ACC112 (cell line): ENCODE measurements at regions not wholly inside any gene's neighbourhood (a gene's known extent, or its start where the extent isn't known, plus 50 kb on each side); places are given as distances from the start of the nearest gene placed in this dataset.

Experiments
- H2AFZ ChIP-seq: fragments of 200-600 bp; sonication (generic); one replicate; pipeline ENCODE4 v1.6.0; 2017; ENCODE audit warnings: antibody characterized with exemption, low read length; ENCODE audit not compliant: unreplicated experiment
- H3K27ac ChIP-seq: fragments of 200-600 bp; sonication (generic); 2 replicates; pipeline ENCODE4 v1.5.1; 2014; ENCODE audit warnings: low read depth, mild to moderate bottlenecking, antibody characterized with exemption, low read length, moderate library complexity
- H3K27me3 ChIP-seq: fragments of 200-600 bp; sonication (generic); 2 replicates; pipeline ENCODE4 v1.6.1; 2014; ENCODE audit warnings: mild to moderate bottlenecking, antibody characterized with exemption, low read length, moderate library complexity, mixed read lengths; ENCODE audit not compliant: insufficient read depth
- H3K36me3 ChIP-seq: fragments of 200-600 bp; sonication (generic); 2 replicates; pipeline ENCODE4 v1.6.1; 2016; ENCODE audit warnings: mild to moderate bottlenecking, antibody characterized with exemption, low read length, moderate library complexity, mixed read lengths; ENCODE audit not compliant: insufficient read depth
- H3K4me1 ChIP-seq: fragments of 200-600 bp; sonication (generic); one replicate; pipeline ENCODE4 v1.6.1; 2016; ENCODE audit warnings: low read length, mixed read lengths; ENCODE audit not compliant: insufficient read depth, unreplicated experiment, control insufficient read depth
- H3K4me3 ChIP-seq: fragments of 200-600 bp; sonication (generic); 2 replicates; pipeline ENCODE4 v1.5.1; 2014; ENCODE audit warnings: mild to moderate bottlenecking, low read depth, low read length
- H3K79me2 ChIP-seq: fragments of 200-600 bp; sonication (generic); one replicate; pipeline ENCODE4 v1.6.0; 2016; ENCODE audit warnings: low read length; ENCODE audit not compliant: control insufficient read depth, unreplicated experiment, insufficient read depth

GRCh38 chr4:66688674-66689073, 856.6 kb downstream of the CENPC start:
- Histone ChIP-seq H3K27me3 (no peaks in the 10 kb centered on the region), H3K79me2 (no peaks in the 10 kb centered on the region), H3K27ac (no peak overlapping the region), H3K4me1 (no peaks in the 10 kb centered on the region), H2AFZ (no peak overlapping the region), H3K36me3 (no peaks in the 10 kb centered on the region), H3K4me3 (no peak overlapping the region)

GRCh38 chr4:66687459-66687858, 857.8 kb downstream of the CENPC start:
- H3K4me3 ChIP-seq: no peak overlapping the region
- no peak overlapping the region for H3K27ac ChIP-seq
- H3K36me3 ChIP-seq: no peaks in the 10 kb centered on the region
- H2AFZ ChIP-seq: no peak overlapping the region
- no peaks in the 10 kb centered on the region for H3K4me1 ChIP-seq
- H3K79me2 ChIP-seq: no peaks in the 10 kb centered on the region
- H3K27me3 ChIP-seq: no peaks in the 10 kb centered on the region

- no peaks in the 10 kb centered on the region for H3K79me2 ChIP-seq
- no peaks in the 10 kb centered on the region for H3K27me3 ChIP-seq
- no peaks in the 10 kb centered on the region for H3K36me3 ChIP-seq
- H3K4me1 ChIP-seq: no peaks in the 10 kb centered on the region
- no peak overlapping the region for H2AFZ ChIP-seq
- no peak overlapping the region for H3K27ac ChIP-seq
- no peak overlapping the region for H3K4me3 ChIP-seq
Measured at GRCh38 chr4:66681962-66682361, 863.3 kb downstream of the CENPC start.

DNA sequence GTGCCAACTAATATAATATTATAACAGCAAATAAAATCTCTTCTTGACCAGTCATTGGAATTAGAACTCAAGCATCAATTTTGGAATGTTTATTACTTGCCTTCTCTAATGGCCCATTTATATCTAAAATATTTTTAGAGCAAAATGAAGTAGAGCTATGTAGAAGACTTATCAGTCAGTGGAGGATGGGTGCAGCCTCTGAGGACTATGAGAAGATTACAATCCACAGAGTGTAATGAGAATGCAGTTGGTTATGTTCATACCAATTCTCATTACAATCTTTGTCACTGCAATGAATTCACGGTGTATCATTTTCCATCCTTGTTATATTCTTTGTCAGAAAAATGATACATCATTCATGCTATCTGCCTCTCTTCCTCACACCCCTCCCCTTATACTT, 878.1 kb downstream of the CENPC start:
- Histone ChIP-seq H3K27me3 (no peaks in the 10 kb centered on the region), H3K27ac (no peak overlapping the region), H3K36me3 (no peaks in the 10 kb centered on the region), H3K4me1 (no peaks in the 10 kb centered on the region), H3K79me2 (no peaks in the 10 kb centered on the region), H3K4me3 (no peak overlapping the region), H2AFZ (no peak overlapping the region)

GRCh38 chr4:66662620-66663019, 882.7 kb downstream of the CENPC start:
- Histone ChIP-seq H3K27ac (no peak overlapping the region), H3K36me3 (no peaks in the 10 kb centered on the region), H3K27me3 (no peaks in the 10 kb centered on the region), H3K79me2 (no peaks in the 10 kb centered on the region), H3K4me1 (no peaks in the 10 kb centered on the region), H3K4me3 (no peak overlapping the region), H2AFZ (no peak overlapping the region)

DNA sequence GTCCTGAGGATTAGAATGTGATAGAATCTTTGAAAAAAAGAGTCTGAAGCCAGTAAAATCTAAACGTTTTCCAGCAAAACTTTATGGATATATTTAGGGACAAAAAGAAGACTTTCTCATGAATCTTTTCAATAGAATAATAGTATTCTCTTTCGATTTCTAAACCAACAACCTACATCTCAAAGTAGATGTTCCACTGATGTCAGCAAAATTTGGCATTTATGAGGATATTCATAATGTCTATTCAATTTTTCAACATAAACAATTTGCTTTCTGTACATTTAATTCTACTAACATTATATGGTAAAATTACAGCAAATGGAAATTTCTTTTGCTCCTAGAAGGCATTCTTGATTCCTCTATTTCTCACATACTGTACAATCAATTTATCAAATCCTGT, 886.5 kb downstream of the CENPC start:
- no peaks in the 10 kb centered on the region for H3K27me3 ChIP-seq
- H3K27ac ChIP-seq: no peak overlapping the region
- peaks cover 5% of the 10 kb centered on the region for H3K4me1 ChIP-seq
- no peak overlapping the region for H3K4me3 ChIP-seq
- no peak overlapping the region for H2AFZ ChIP-seq
- H3K79me2 ChIP-seq: no peaks in the 10 kb centered on the region
- no peaks in the 10 kb centered on the region for H3K36me3 ChIP-seq

- Histone ChIP-seq H3K36me3 (0 out of 2 replicates have a peak, but pooled peaks cover 3% of the 10 kb centered on the region), H2AFZ (peak overlapping the region; percentile 67), H3K4me1 (peaks cover 11% of the 10 kb centered on the region), H3K4me3 (no peak overlapping the region), H3K27ac (no peak overlapping the region), H3K79me2 (no peaks in the 10 kb centered on the region), H3K27me3 (no peaks in the 10 kb centered on the region)
Measured at GRCh38 chr4:66655505-66655904, 889.8 kb downstream of the CENPC start.

DNA sequence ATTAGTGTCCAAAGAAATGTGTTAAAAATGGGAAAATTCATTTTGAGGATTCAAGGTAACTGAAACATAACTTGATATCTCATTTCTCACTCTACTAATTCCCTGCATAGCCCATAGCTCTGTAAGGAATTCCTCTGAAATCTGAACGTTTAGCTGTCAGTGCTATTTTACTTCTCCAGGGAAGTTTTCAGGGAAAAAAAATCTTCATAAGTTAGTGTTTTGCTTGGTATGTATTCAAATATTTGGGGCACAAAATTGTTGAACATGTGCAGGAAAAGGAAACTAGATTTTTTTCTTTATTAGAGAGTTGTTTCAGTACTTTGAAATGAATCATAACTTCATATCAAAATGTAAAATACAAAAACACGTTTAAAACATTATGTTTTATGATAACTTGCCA, 891.4 kb downstream of the CENPC start:
- H3K27me3 ChIP-seq: no peaks in the 10 kb centered on the region
- H3K4me1 ChIP-seq: peaks cover 11% of the 10 kb centered on the region
- H2AFZ ChIP-seq: peak overlapping the region; percentile 99

DNA sequence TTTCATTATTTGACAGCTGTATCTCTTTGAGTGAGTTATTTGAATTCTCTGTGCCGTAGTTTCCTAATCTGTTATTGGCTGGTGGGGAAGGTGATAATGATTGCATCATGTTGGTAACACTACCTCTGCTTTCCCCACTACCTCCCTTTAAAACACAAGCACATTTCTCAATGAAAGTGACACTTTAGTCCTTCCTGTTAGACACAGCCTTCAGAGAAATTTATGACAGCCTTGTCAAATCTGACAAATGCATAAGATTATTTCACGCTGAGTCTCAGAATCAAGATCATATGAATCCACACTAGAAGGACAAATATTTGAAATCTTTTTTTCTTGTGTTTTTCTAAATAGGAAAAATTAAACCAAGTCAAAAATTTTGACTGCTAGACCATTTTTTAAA, 896.1 kb downstream of the CENPC start:
- Histone ChIP-seq H3K4me3 (no peak overlapping the region), H2AFZ (no peak overlapping the region), H3K79me2 (no peaks in the 10 kb centered on the region), H3K27me3 (no peaks in the 10 kb centered on the region), H3K4me1 (peaks cover 31% of the 10 kb centered on the region), H3K27ac (no peak overlapping the region), H3K36me3 (0 out of 2 replicates have a peak, but pooled peaks cover 3% of the 10 kb centered on the region)

More for the DNA sequence above, 891.4 kb downstream of the CENPC start:
- Histone ChIP-seq H3K4me3 (peak overlapping the region; percentile 49; the same call in 1 of the 2 replicates), H3K79me2 (no peaks in the 10 kb centered on the region), H3K27ac (peak overlapping the region; percentile 20), H3K36me3 (0 out of 2 replicates have a peak, but pooled peaks cover 3% of the 10 kb centered on the region)

DNA sequence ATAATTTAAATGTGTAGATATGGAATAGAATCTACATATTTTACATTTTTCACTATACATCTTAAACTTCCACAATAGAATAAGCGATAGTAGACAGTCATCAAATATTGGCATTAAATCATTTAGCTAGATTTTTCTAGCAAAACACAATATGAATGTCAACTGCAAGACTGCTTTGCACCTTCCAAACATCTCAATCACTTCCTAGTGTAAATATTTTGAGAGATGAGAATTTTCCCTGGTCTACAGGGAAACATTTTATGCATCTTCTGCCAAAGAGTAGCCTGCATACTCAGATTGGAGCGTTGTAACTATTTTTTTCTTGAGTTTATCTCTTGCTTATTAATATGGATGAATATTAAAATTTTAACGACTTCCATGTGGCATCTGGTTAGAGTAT, 897.4 kb downstream of the CENPC start:
- no peak overlapping the region for H2AFZ ChIP-seq
- H3K36me3 ChIP-seq: 0 out of 2 replicates have a peak, but pooled peaks cover 3% of the 10 kb centered on the region
- H3K27me3 ChIP-seq: no peaks in the 10 kb centered on the region
- no peaks in the 10 kb centered on the region for H3K79me2 ChIP-seq
- H3K4me1 ChIP-seq: peaks cover 30% of the 10 kb centered on the region
- peak overlapping the region; percentile 46; the same call in 1 of the 2 replicates for H3K4me3 ChIP-seq
- H3K27ac ChIP-seq: peak overlapping the region; percentile 55

GRCh38 chr4:66647476-66647875, 897.8 kb downstream of the CENPC start:
- no peak overlapping the region for H2AFZ ChIP-seq
- H3K36me3 ChIP-seq: 0 out of 2 replicates have a peak, but pooled peaks cover 3% of the 10 kb centered on the region
- no peaks in the 10 kb centered on the region for H3K79me2 ChIP-seq
- no peaks in the 10 kb centered on the region for H3K27me3 ChIP-seq
- H3K4me1 ChIP-seq: peaks cover 30% of the 10 kb centered on the region
- peak overlapping the region; percentile 55 for H3K27ac ChIP-seq
- peak overlapping the region; percentile 46; the same call in 1 of the 2 replicates for H3K4me3 ChIP-seq
